HG03060 (cell line): ENCODE measurements at regions not wholly inside any gene's neighbourhood (a gene's known extent, or its start where the extent isn't known, plus 50 kb on each side); places are given as distances from the start of the nearest gene placed in this dataset.
A peak's percentile ranks its signal among the peaks of the same experiment; 100 is the strongest.
"Not testable (repeated sequence)": the region's sequence is repeated elsewhere in the genome, so short reads cannot be mapped to it uniquely, and the experiment has no call there.

Experiments
- ATAC-seq: cut with Tn5 transposase; IDR thresholded peaks from one replicate; pipeline ENCODE4 v1.9.1; 2021; ENCODE audit warnings: low read depth, moderate number of reproducible peaks; ENCODE audit not compliant: unreplicated experiment

- ATAC-seq: no peak
Measured at GRCh38 chr4:186813377-186814068, 89.9 kb upstream of the FAT1 start.

GRCh38 chr4:186814535-186815070, 90.9 kb upstream of the FAT1 start:
- ATAC-seq: no peak

GRCh38 chr4:186819342-186820086, 95.9 kb upstream of the FAT1 start:
- no peak for ATAC-seq

GRCh38 chr4:186820391-186820891, 96.8 kb upstream of the FAT1 start:
- no peak for ATAC-seq

GRCh38 chr4:186823989-186824388, 100.3 kb upstream of the FAT1 start:
- no peak for ATAC-seq

GRCh38 chr4:186825069-186825468, 101.4 kb upstream of the FAT1 start:
- ATAC-seq: no peak

- no peak for ATAC-seq
Measured at GRCh38 chr4:186826006-186826405, 102.3 kb upstream of the FAT1 start.

- ATAC-seq: no peak
Measured at GRCh38 chr4:186826846-186827533, 103.3 kb upstream of the FAT1 start.

GRCh38 chr4:186827534-186827897, 103.9 kb upstream of the FAT1 start:
- no peak for ATAC-seq

GRCh38 chr4:186829097-186829496, 105.4 kb upstream of the FAT1 start:
- ATAC-seq: no peak

GRCh38 chr4:186829740-186830449, 106.2 kb upstream of the FAT1 start:
- no peak for ATAC-seq

- no peak for ATAC-seq
Measured at GRCh38 chr4:186831574-186831973, 107.9 kb upstream of the FAT1 start.

- no peak for ATAC-seq
Measured at GRCh38 chr4:186832906-186833305, 109.2 kb upstream of the FAT1 start.

GRCh38 chr4:186837463-186837862, 113.8 kb upstream of the FAT1 start:
- ATAC-seq: not testable (repeated sequence)

GRCh38 chr4:186838295-186838694, 114.6 kb upstream of the FAT1 start:
- ATAC-seq: no peak

GRCh38 chr4:186839122-186840037, 115.7 kb upstream of the FAT1 start:
- ATAC-seq: peak; percentile 95

GRCh38 chr4:186840222-186840701, 116.6 kb upstream of the FAT1 start:
- no peak for ATAC-seq

- ATAC-seq: no peak
Measured at GRCh38 chr4:186840771-186841301, 117.2 kb upstream of the FAT1 start.

- no peak for ATAC-seq
Measured at GRCh38 chr4:186844059-186844681, 120.5 kb upstream of the FAT1 start.
